GM23338 (cell line): ENCODE measurements at regions not wholly inside any gene's neighbourhood (a gene's known extent, or its start where the extent isn't known, plus 50 kb on each side); places are given as distances from the start of the nearest gene placed in this dataset.

ENCODE experiments used
- ATAC-seq: fragments of 200-7000 bp; cut with Tn5 transposase; 3 replicates; pipeline ENCODE4 v1.9.1; 2020
- DNase-seq: peaks from one replicate; pipeline ENCODE4 v3.0.0-alpha.2; 2015; ENCODE audit warnings: low spot score
- H2AFZ ChIP-seq: fragments of 200-600 bp; sonication (generic); 2 replicates; pipeline ENCODE4 v1.8.0; 2016; ENCODE audit warnings: antibody characterized with exemption, mild to moderate bottlenecking, moderate library complexity
- H3F3A ChIP-seq: fragments of 200-600 bp; sonication (generic); replicated peaks from 2 replicates; pipeline ENCODE4 v1.8.0; 2017; ENCODE audit warnings: antibody characterized with exemption, mixed run types, low read depth
- H3K27ac ChIP-seq: fragments of 200-600 bp; sonication (generic); 2 replicates; pipeline ENCODE4 v1.6.1; 2016; ENCODE audit warnings: low read depth
- H3K27me3 ChIP-seq: fragments of 200-600 bp; sonication (generic); 2 replicates; pipeline ENCODE4 v1.8.0; 2016; ENCODE audit warnings: mild to moderate bottlenecking, mixed run types, moderate library complexity; ENCODE audit not compliant: insufficient read depth
- H3K36me3 ChIP-seq: fragments of 200-600 bp; sonication (generic); 2 replicates; pipeline ENCODE4 v1.8.0; 2016; ENCODE audit warnings: mild to moderate bottlenecking; ENCODE audit not compliant: insufficient read depth
- H3K4me1 ChIP-seq: fragments of 200-600 bp; sonication (generic); 2 replicates; pipeline ENCODE4 v1.8.0; 2016; ENCODE audit warnings: mild to moderate bottlenecking, moderate library complexity; ENCODE audit not compliant: insufficient read depth
- H3K4me2 ChIP-seq: fragments of 200-600 bp; sonication (generic); 2 replicates; pipeline ENCODE4 v1.7.1; 2017; ENCODE audit warnings: mixed run types
- H3K4me3 ChIP-seq: fragments of 200-600 bp; sonication (generic); 2 replicates; pipeline ENCODE4 v1.6.1; 2016; ENCODE audit warnings: mixed run types
- H3K79me2 ChIP-seq: fragments of 200-600 bp; sonication (generic); replicated peaks from 2 replicates; pipeline ENCODE4 v1.8.0; 2017; ENCODE audit warnings: mild to moderate bottlenecking; ENCODE audit not compliant: insufficient read depth
- H3K9me2 ChIP-seq: fragments of 200-600 bp; sonication (generic); 2 replicates; pipeline ENCODE4 v1.8.0; 2017; ENCODE audit not compliant: insufficient read depth
- H4K20me1 ChIP-seq: fragments of 200-600 bp; sonication (generic); replicated peaks from 2 replicates; pipeline ENCODE4 v1.8.0; 2017; ENCODE audit warnings: mild to moderate bottlenecking; ENCODE audit not compliant: insufficient read depth
- H3K27ac Mint-ChIP-seq: 2 replicates; pipeline ENCODE4 v1.8.0; 2020; ENCODE audit warnings: inconsistent platforms, mild to moderate bottlenecking, moderate library complexity, mixed read lengths
- H3K27me3 Mint-ChIP-seq: 3 replicates; pipeline ENCODE4 v1.8.0; 2022; ENCODE audit warnings: low read depth, mild to moderate bottlenecking, moderate library complexity, mixed read lengths, inconsistent platforms; ENCODE audit not compliant: insufficient read depth, poor library complexity
- H3K36me3 Mint-ChIP-seq: 3 replicates; pipeline ENCODE4 v1.8.0; 2021; ENCODE audit warnings: low read depth, mild to moderate bottlenecking, inconsistent platforms, moderate library complexity, mixed read lengths
- H3K4me1 Mint-ChIP-seq: 3 replicates; pipeline ENCODE4 v1.8.0; 2020; ENCODE audit warnings: mild to moderate bottlenecking, inconsistent platforms, mixed read lengths
- H3K4me3 Mint-ChIP-seq: 3 replicates; pipeline ENCODE4 v1.8.0; 2021; ENCODE audit warnings: moderate library complexity, mild to moderate bottlenecking, inconsistent platforms, mixed read lengths
- H3K9me3 Mint-ChIP-seq: 3 replicates; pipeline ENCODE4 v1.8.0; 2020; ENCODE audit warnings: moderate library complexity, mild to moderate bottlenecking, inconsistent platforms, mixed read lengths
- CREB1 ChIP-seq: fragments of 250-450 bp; sonication (Bioruptor Pico); IDR thresholded peaks from 2 replicates; pipeline ENCODE4 v1.5.0; 2020; ENCODE audit warnings: low read depth, mild to moderate bottlenecking, moderate library complexity
- CTCF ChIP-seq, 2 experiments: fragments of 200-600 bp in 1 of 2; sonication (generic) in 1 of 2; conservative IDR thresholded peaks; 2 replicates each; pipeline versions ENCODE4 v1.5.1 to v1.6.1; 2016 to 2017; ENCODE audit warnings: antibody characterized with exemption in 2 of 2, low read depth in 2 of 2, mild to moderate bottlenecking in 2 of 2, moderate library complexity in 1 of 2
- ETS1 ChIP-seq: IDR thresholded peaks from 2 replicates; pipeline ENCODE4 v1.6.1; 2016; ENCODE audit warnings: antibody characterized with exemption
- EZH2 ChIP-seq: fragments of 200-600 bp; sonication (generic); IDR thresholded peaks from one replicate; pipeline ENCODE4 v1.8.0; 2017; ENCODE audit warnings: antibody characterized with exemption, mild to moderate bottlenecking, low read depth; ENCODE audit not compliant: unreplicated experiment
- EZH2phosphoT487 ChIP-seq: fragments of 200-600 bp; sonication (generic); IDR thresholded peaks from one replicate; pipeline ENCODE4 v1.8.1; 2018; ENCODE audit warnings: antibody characterized with exemption; ENCODE audit not compliant: unreplicated experiment
- JUNB ChIP-seq: IDR thresholded peaks from one replicate; pipeline ENCODE4 v1.6.1; 2016; ENCODE audit warnings: antibody characterized with exemption; ENCODE audit not compliant: unreplicated experiment
- NANOG ChIP-seq: IDR thresholded peaks from 2 replicates; pipeline ENCODE4 v1.6.1; 2016; ENCODE audit warnings: antibody characterized with exemption, borderline replicate concordance
- POLR2AphosphoS5 ChIP-seq: IDR thresholded peaks from 2 replicates; pipeline ENCODE4 v1.6.1; 2016; ENCODE audit warnings: antibody characterized with exemption, low read depth
- STAT1 ChIP-seq: IDR thresholded peaks from one replicate; pipeline ENCODE4 v1.6.1; 2016; ENCODE audit warnings: antibody characterized with exemption; ENCODE audit not compliant: unreplicated experiment
- ZNF114 ChIP-seq: fragments of 250-450 bp; sonication (Bioruptor Pico); IDR thresholded peaks from 2 replicates; pipeline ENCODE4 v1.5.0; 2020; ENCODE audit warnings: mild to moderate bottlenecking, moderate library complexity
- ZNF331 ChIP-seq: fragments of 250-450 bp; sonication (Bioruptor Pico); IDR thresholded peaks from 2 replicates; pipeline ENCODE4 v1.5.0; 2020; ENCODE audit warnings: low read depth, mild to moderate bottlenecking, moderate library complexity
- ZNF462 ChIP-seq: fragments of 250-450 bp; sonication (Bioruptor Pico); IDR thresholded peaks from 2 replicates; pipeline ENCODE4 v1.5.0; 2020; ENCODE audit warnings: mild to moderate bottlenecking, moderate library complexity

- no peak overlapping the region for H3K4me2 ChIP-seq
- no peaks in the 10 kb centered on the region for H3K27me3 ChIP-seq
- H2AFZ ChIP-seq, result no peak overlapping the region
- H3K27ac ChIP-seq, result no peak overlapping the region
- ATAC-seq, result no peak
- no peaks in the 10 kb centered on the region for H3K79me2 ChIP-seq
- H3K4me3 ChIP-seq, result no peak overlapping the region
- no peaks in the 10 kb centered on the region for H3K9me2 ChIP-seq
- TF ChIP-seq STAT1, result no peak
- no peak for TF ChIP-seq CTCF (conservative IDR thresholded peaks at IDR 0.05; ENCODE audit: low read depth in 2 of 2)
- no peak for TF ChIP-seq JUNB
- no peak for TF ChIP-seq EZH2
- no peak for TF ChIP-seq ZNF114 (CRISPR knock-in tag)
- no peak for TF ChIP-seq ETS1
- no peak for TF ChIP-seq ZNF331 (CRISPR knock-in tag)
- TF ChIP-seq CREB1 (CRISPR knock-in tag), result no peak
- H3K36me3 ChIP-seq, result no peaks in the 10 kb centered on the region
- Mint-ChIP-seq H3K4me3 (no peak overlapping the region), H3K4me1 (peaks cover 13% of the 10 kb centered on the region; the same call in 2 of the 3 replicates), H3K27me3 (peaks cover 2% of the 10 kb centered on the region), H3K9me3 (no peaks in the 10 kb centered on the region; the same call in 2 of the 3 replicates), H3K36me3 (no peaks in the 10 kb centered on the region), H3K27ac (no peak overlapping the region)
- H4K20me1 ChIP-seq, result no peaks in the 10 kb centered on the region
- peaks cover 16% of the 10 kb centered on the region for H3K4me1 ChIP-seq
- no peak for DNase-seq
- no peaks in the 10 kb centered on the region for H3F3A ChIP-seq
Measured at GRCh38 chrX:38899650-38900049, 98.4 kb downstream of the MID1IP1 start.

GRCh38 chrX:38900719-38901118, 99.5 kb downstream of the MID1IP1 start:
- Mint-ChIP-seq H3K36me3 (no peaks in the 10 kb centered on the region), H3K4me1 (peaks cover 15% of the 10 kb centered on the region; the same call in 2 of the 3 replicates), H3K4me3 (no peak overlapping the region), H3K9me3 (no peaks in the 10 kb centered on the region; the same call in 2 of the 3 replicates), H3K27me3 (peaks cover 2% of the 10 kb centered on the region), H3K27ac (no peak overlapping the region)
- Histone ChIP-seq H3F3A (no peaks in the 10 kb centered on the region), H3K27ac (no peak overlapping the region), H3K4me2 (no peak overlapping the region), H2AFZ (no peak overlapping the region), H3K79me2 (no peaks in the 10 kb centered on the region), H3K27me3 (no peaks in the 10 kb centered on the region), H3K4me3 (no peak overlapping the region), H4K20me1 (no peaks in the 10 kb centered on the region), H3K4me1 (peaks cover 16% of the 10 kb centered on the region), H3K36me3 (no peaks in the 10 kb centered on the region), H3K9me2 (no peaks in the 10 kb centered on the region)
- ATAC-seq, result no peak
- no peak for DNase-seq
- TF ChIP-seq EZH2 (no peak), ETS1 (no peak), POLR2AphosphoS5 (no peak), EZH2phosphoT487 (no peak), JUNB (no peak), ZNF331 (CRISPR knock-in tag) (no peak), NANOG (no peak), ZNF114 (CRISPR knock-in tag) (no peak), ZNF462 (CRISPR knock-in tag) (no peak)
